ENCODE measurements at regions not wholly inside any gene's neighbourhood (a gene's known extent, or its start where the extent isn't known, plus 50 kb on each side); places are given as distances from the start of the nearest gene placed in this dataset.
"Not testable (repeated sequence)": the region's sequence is repeated elsewhere in the genome, so short reads cannot be mapped to it uniquely, and the experiment has no call there.

- no peak for DNase-seq
These were observed 255.3 kb downstream of the MYCN start for GRCh38 chr2:16195681-16196070.

DNA sequence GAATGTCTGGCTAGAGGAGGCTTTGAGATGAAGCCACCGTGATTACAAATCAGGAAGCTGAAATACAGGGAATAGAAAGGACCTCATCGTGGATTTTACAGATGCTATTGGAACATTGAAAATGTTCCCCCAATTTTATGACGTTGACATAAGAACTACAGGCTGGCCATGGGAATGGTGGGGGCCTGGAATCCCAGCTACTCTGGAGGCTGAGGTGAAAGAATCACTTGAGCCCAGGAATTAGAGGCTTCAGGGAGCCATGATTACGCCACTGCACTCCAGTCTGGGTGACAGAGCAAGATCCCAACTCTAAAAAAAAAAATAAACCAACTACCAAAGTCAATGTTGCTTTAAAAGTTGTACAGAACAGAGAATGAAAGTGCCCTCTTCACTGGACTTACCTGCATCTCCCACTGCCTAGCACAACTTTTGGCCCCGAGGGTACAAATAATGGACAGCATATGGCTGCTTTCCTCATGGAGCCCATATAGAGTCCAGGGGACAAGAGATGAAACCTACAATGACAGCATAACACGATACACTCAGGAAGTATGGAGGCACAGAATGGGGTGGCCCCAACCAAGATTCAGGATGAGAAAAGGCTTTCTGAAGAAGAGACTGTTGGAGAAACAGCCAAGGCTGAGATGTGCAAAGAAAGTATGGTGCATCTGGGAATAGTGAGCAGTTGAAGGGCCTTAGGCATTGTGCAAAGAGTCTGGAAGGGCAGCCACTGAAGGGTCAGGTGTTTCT, 254.8 kb downstream of the MYCN start:
- no peak for DNase-seq

GRCh38 chr2:16194530-16194929, 254.2 kb downstream of the MYCN start:
- DNase-seq = no peak

- no peak for DNase-seq
These were observed 253.7 kb downstream of the MYCN start for GRCh38 chr2:16194096-16194390.

GRCh38 chr2:16192416-16193216, 252.3 kb downstream of the MYCN start:
- DNase-seq = no peak

DNA sequence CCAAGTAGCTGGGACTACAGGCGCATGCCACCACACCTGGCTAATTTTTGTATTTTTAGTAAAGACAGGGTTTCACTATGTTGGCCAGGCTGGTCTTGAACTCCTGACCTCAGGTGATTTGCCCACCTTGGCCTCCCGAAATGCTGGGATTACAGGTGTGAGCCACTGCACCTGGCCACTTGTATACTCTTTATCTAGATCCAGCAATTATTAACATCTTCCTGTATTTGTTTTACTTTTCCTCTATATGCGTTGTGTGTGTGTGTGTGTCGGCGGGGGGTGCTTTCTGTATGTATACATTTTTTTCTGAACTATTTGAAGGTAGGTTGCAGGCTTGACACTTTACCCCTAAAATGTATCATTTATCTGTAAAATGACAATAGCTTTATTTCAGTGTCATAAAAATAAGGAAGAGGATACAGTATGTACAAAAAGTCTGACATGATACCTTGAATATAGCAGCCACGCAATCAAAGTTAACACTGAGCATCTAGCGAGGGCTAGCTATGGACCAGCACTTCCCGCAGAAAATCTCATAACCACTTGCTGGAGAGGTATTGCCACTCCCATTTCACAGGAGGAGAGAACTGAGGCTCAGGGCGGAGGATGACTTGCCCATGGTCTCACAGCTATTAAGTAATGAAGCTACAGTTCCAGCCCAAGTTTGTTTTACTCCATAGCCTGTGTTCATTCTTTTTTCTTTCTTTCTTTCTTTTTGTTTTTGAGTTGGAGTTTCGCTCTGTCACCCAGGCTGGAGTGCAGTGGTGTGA, 251.3 kb downstream of the MYCN start:
- DNase-seq = no peak

DNA sequence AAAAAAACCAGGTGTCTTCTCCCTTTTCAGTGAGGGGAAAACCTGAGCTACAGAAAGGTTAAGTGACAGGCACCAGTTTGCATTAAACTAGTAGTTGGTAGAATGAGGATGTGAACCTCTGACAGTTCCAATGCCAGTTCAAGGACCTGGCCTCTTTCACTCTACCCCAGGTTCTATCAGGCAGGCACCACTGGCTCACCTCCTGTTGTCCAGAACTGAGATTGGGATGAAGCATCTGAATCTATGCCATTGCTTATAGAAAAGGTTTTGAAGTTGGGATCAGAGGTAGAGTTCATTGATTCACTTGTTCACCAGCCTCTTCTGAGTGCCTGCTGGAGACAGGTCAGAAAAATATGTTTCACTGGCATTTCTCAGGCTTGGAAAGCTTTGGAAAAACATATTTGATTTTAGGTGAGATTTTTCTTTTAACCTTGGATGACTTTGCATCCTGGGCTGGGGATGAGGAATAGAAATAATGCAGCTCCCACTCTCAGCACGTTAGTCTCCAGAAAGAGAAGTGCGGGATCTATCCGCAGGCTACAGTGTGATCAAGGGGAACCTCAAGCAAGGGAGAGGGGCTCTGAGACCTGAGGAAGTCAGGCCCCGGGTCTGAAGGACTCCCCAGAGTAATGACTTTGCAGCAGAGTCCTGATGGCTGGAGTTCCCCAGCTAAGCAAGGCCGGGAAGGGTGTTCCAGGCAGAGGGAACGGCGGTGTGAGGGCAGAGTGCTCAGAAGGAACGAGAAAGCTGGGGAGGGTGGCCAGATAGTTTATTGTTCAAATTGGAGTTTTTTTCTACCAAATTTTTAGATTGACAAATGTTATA, 250.3 kb downstream of the MYCN start:
- no peak for DNase-seq

DNA sequence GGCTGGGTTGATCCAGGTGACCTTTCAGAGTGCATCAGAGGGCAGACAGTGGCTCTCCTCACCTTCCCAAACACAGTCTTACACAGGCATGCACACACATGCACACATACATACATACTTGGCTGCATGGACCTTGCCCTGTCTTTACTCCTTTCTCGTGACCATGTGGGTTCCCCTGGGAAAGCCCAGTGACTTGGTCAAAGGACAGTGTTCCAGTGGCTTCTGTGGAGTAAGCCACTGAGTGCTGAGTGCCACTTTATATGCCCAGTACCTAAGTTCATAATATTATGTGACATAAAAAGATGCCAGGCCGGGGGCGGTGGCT, 249.4 kb downstream of the MYCN start:
- no peak for DNase-seq

- DNase-seq = no peak
These were observed 248.9 kb downstream of the MYCN start for GRCh38 chr2:16189029-16189835.

GRCh38 chr2:16188261-16188890, 248.0 kb downstream of the MYCN start:
- no peak for DNase-seq

DNA sequence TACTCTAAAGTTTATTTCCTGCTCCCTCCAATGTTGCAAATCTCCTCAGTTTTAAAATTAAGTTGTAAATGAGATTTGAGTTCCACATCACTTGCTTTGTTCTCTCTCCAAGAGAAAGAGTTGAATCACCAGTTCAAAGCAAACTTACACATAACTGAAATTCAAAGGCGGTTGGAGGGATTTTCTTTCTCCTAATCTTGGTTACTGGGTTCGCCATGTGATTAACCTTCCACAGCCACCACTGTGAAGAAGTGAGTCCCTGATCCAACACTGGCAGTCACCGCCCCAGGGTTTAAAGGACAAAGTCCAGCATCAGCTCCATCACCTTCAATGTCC, 247.1 kb downstream of the MYCN start:
- DNase-seq = no peak

DNA sequence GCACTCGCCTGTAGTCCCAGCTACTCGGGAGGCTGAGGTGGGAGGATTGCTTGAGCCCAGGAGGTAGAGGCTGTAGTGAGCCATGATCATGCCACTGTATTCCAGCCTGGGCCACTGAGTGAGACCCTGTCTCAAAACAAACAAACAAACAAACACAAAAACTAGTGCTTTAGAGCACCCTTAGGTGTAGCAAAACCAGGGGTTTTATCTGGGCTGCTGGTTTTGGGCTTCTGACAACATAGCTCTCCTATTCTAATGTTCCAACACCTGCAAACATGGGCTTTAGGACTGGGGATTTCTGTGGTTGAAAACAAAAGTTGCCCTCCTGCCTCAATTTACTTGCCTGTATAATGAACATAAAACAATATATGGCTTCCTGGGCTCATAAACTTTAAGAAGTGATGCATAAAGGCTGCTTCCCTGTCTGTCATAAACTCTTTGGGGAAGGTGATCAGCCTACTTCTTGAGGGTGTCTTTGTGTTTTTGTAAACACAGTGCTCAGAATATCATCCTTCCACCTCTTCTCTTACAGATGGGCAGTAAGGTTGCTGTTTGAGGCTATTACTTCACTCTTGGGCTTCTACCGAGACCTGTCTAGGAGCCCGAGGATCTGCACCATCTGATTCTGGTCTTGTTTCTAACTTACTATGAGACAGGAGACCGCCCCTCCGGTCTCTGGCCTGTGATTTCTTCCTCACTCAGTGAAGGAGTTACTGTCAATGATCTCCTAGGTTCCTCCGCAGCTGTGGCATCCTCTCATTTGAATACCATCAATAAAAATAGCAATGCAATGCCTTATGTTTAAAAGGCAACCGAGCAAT, 246.5 kb downstream of the MYCN start:
- no peak for DNase-seq

GRCh38 chr2:16185801-16186272, 245.5 kb downstream of the MYCN start:
- no peak for DNase-seq

- DNase-seq = no peak
These were observed 244.8 kb downstream of the MYCN start for GRCh38 chr2:16184945-16185660.

DNA sequence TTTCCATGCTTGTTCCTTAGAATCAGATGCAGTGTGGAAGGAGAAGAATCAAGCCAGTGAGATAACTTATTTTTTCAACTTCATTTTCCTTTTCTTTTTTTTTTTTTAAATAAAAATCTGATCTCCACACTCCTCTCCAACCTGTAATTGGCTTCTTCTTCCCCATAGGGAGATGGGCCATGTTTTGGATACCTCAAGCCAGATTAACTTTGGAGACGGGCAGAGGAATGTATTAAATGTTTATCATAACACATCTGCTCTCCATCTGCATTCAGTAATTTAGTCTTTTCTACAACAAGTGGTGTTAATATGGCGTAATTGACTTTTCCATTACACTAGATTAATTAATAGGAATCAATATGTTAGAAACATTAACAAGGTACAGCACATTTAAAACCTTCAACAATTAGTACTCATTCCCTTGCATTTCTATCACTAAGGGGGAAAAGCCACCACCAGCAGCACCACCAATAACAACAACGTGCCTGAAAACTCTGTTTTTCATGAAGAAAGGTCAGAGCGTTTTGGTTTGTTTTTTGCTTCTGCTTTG, 244.1 kb downstream of the MYCN start:
- no peak for DNase-seq

DNA sequence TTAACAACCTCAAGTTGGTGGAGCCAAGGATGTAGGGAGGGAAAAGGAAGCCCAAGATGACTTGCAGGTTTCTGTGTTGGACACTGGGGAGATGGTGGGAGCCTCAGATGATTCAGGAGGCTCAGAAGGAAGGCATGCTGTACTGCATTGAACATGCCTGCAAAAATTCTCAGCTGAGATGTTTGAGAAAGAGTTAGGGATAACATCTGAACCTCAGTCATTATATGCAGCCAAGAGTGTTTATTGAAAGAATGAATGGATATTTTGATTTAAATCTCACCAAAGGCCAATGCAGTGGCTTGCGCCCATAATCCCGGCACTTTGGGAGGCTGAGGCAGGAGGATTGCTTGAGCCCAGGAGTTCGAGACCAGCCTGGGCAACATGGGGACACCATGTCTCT, 243.0 kb downstream of the MYCN start:
- no peak for DNase-seq

DNA sequence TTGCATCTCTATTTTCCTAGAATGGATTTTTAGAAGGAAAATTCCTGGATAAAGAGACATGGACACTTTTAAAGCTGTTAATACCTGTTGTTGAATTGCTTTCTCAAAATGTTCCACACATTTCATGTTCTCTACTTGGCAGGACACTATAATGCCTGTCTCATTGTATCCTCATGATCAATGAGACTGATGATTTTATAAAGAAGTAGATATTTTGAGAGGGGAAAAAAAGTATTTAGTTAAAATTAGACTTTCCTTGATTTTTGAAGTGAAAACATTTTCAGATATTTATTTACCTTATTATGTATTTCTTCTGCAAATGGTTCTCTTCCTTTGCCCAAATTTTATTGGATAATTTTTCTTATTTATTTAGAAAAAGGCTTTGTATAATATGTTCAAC, 242.5 kb downstream of the MYCN start:
- DNase-seq = no peak

DNA sequence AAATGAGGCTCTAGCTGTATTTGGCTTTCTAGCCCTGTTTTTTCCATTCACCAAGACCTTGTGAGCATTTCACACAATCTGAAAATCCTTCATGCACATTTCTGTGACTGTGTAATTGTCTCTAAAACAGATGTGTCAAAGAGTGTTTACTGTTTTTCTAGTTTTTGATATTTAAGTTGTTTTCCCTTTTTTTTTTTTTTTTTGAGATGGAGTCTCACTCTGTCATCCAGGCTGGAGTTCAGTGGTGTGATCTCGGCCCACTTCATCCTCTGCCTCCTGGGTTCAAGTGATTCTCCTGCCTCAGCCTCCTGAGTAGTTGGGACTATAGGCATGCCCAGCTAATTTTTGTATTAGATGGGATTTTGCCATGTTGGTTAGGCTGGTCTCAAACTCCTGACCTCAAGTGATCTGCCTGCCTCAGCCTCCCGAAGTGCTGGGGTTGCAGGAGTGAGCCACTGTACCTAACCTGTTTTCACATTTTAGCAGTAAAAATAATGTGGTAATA, 242.0 kb downstream of the MYCN start:
- not testable (repeated sequence) for DNase-seq

GRCh38 chr2:16181741-16182090, 241.4 kb downstream of the MYCN start:
- DNase-seq = no peak

All from cerebellar nuclear complex (tissue), 1 donor.